ENCODE measurements at regions not wholly inside any gene's neighbourhood (a gene's known extent, or its start where the extent isn't known, plus 50 kb on each side); places are given as distances from the start of the nearest gene placed in this dataset.

DNA sequence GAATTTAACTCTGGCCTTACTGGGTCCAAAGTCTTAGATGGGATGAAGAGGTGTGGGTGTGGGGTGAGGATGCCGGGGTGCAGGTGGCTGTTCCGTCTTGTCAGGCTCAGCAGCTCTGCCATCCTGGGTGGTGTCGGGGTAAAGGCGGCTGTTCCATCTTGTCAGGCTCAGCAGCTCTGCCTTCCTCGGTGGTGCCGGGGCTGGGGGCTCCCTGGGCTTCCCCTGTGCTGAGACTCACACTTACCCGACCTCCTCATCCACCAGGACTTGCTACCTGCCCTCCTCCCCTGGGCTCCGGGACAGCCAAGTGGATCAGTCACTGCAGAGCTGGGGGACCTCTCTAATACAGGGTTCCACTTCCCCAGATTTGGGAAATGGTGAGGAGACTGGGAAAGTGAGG, 244.3 kb upstream of the SHH start:
- no peaks in the 10 kb centered on the region; the same call in 2 of the 3 replicates for H3K36me3 Mint-ChIP-seq (ENCODE audit: low read depth)
- H3K4me3 Mint-ChIP-seq: no peak overlapping the region
- no peak overlapping the region for H3K4me3 ChIP-seq
- H3F3A ChIP-seq (replicated peaks; ENCODE audit: low read depth): peaks cover 8% of the 10 kb centered on the region
- H3K9me3 Mint-ChIP-seq: peaks cover 32% of the 10 kb centered on the region
- H3K27me3 Mint-ChIP-seq (ENCODE audit: insufficient read depth, low read depth, poor library complexity): peaks cover 13% of the 10 kb centered on the region
- H3K27me3 ChIP-seq (ENCODE audit: insufficient read depth): no peaks in the 10 kb centered on the region
- no peak for TF ChIP-seq ZNF114 (CRISPR knock-in tag; IDR thresholded peaks at IDR 0.05)
- no peak overlapping the region for H3K27ac Mint-ChIP-seq
- no peaks in the 10 kb centered on the region for H3K36me3 ChIP-seq (ENCODE audit: insufficient read depth)
- no peak for ATAC-seq
- no peak overlapping the region for H2AFZ ChIP-seq
- no peaks in the 10 kb centered on the region for H3K79me2 ChIP-seq (replicated peaks; ENCODE audit: insufficient read depth)
- H3K27ac ChIP-seq (ENCODE audit: low read depth): no peak overlapping the region
- H4K20me1 ChIP-seq (replicated peaks; ENCODE audit: insufficient read depth): no peaks in the 10 kb centered on the region
- no peak for DNase-seq (ENCODE audit: low spot score)
- H3K4me1 ChIP-seq (ENCODE audit: insufficient read depth): no peaks in the 10 kb centered on the region
- H3K9me2 ChIP-seq (ENCODE audit: insufficient read depth): no peaks in the 10 kb centered on the region
- H3K4me1 Mint-ChIP-seq: no peaks in the 10 kb centered on the region; the same call in 2 of the 3 replicates
- H3K4me2 ChIP-seq: no peak overlapping the region

DNA sequence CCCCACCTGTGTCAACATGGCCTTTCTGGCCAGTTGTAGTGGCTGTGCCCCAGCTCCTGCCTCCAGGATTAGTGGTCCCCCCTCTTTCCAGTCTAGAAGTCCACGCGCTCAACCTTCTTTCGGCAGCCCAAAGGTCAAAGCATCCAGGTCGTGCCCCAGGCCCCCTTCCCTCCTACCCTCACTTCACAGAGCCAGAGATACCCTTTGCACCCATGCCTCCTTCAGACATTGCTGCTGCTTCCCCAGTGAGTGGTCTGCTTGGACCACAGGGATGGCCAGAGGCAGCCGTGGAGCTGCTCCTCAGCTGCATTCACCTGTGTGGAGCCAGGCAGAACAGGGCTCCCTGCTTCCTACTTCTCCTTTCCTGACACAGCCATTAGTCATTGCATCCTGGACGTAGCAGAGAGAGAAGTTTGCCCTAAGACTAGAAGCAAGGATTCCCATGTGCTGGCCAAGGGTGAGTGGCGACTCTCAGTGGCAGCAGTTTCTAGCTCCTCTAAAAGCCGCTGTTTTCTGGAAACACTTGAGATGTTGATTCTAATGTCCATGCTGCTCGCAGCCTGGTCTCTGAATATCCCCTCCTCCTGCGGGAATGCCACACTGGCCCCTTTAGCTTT, 243.1 kb upstream of the SHH start:
- Mint-ChIP-seq H3K36me3 (ENCODE audit: low read depth) (no peaks in the 10 kb centered on the region; the same call in 2 of the 3 replicates), H3K4me3 (no peak overlapping the region), H3K4me1 (no peaks in the 10 kb centered on the region; the same call in 2 of the 3 replicates), H3K9me3 (peaks cover 23% of the 10 kb centered on the region), H3K27me3 (ENCODE audit: insufficient read depth, low read depth, poor library complexity) (peaks cover 7% of the 10 kb centered on the region), H3K27ac (no peak overlapping the region; the same call in 1 of the 2 replicates)
- Histone ChIP-seq H3K36me3 (ENCODE audit: insufficient read depth) (no peaks in the 10 kb centered on the region), H4K20me1 (replicated peaks; ENCODE audit: insufficient read depth) (no peaks in the 10 kb centered on the region), H3K27ac (ENCODE audit: low read depth) (no peak overlapping the region), H3K9me2 (ENCODE audit: insufficient read depth) (no peaks in the 10 kb centered on the region), H3K27me3 (ENCODE audit: insufficient read depth) (no peaks in the 10 kb centered on the region), H3F3A (replicated peaks; ENCODE audit: low read depth) (no peaks in the 10 kb centered on the region), H3K79me2 (replicated peaks; ENCODE audit: insufficient read depth) (no peaks in the 10 kb centered on the region), H3K4me2 (no peak overlapping the region), H3K4me3 (no peak overlapping the region), H3K4me1 (ENCODE audit: insufficient read depth) (no peaks in the 10 kb centered on the region), H2AFZ (no peak overlapping the region)
- DNase-seq (ENCODE audit: low spot score): no peak
- ATAC-seq: no peak
- no peak for TF ChIP-seq ZNF114 (CRISPR knock-in tag; IDR thresholded peaks at IDR 0.05)
- TF ChIP-seq CREB1 (CRISPR knock-in tag; IDR thresholded peaks at IDR 0.05; ENCODE audit: low read depth): no peak
- TF ChIP-seq EZH2phosphoT487 (IDR thresholded peaks at IDR 0.05; ENCODE audit: unreplicated experiment): no peak
- TF ChIP-seq JUNB (IDR thresholded peaks at IDR 0.05; ENCODE audit: unreplicated experiment): no peak
- TF ChIP-seq NANOG (IDR thresholded peaks at IDR 0.05; ENCODE audit: borderline replicate concordance): no peak
- TF ChIP-seq, protein P1, sequence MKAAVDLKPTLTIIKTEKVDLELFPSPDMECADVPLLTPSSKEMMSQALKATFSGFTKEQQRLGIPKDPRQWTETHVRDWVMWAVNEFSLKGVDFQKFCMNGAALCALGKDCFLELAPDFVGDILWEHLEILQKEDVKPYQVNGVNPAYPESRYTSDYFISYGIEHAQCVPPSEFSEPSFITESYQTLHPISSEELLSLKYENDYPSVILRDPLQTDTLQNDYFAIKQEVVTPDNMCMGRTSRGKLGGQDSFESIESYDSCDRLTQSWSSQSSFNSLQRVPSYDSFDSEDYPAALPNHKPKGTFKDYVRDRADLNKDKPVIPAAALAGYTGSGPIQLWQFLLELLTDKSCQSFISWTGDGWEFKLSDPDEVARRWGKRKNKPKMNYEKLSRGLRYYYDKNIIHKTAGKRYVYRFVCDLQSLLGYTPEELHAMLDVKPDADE (IDR thresholded peaks at IDR 0.05): no peak
- TF ChIP-seq, protein P2, sequence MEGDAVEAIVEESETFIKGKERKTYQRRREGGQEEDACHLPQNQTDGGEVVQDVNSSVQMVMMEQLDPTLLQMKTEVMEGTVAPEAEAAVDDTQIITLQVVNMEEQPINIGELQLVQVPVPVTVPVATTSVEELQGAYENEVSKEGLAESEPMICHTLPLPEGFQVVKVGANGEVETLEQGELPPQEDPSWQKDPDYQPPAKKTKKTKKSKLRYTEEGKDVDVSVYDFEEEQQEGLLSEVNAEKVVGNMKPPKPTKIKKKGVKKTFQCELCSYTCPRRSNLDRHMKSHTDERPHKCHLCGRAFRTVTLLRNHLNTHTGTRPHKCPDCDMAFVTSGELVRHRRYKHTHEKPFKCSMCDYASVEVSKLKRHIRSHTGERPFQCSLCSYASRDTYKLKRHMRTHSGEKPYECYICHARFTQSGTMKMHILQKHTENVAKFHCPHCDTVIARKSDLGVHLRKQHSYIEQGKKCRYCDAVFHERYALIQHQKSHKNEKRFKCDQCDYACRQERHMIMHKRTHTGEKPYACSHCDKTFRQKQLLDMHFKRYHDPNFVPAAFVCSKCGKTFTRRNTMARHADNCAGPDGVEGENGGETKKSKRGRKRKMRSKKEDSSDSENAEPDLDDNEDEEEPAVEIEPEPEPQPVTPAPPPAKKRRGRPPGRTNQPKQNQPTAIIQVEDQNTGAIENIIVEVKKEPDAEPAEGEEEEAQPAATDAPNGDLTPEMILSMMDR (conservative IDR thresholded peaks at IDR 0.05; ENCODE audit: low read depth in 2 of 2): no peak
- TF ChIP-seq ZNF331 (CRISPR knock-in tag; IDR thresholded peaks at IDR 0.05; ENCODE audit: low read depth): no peak
- TF ChIP-seq EZH2 (IDR thresholded peaks at IDR 0.05; ENCODE audit: low read depth, unreplicated experiment): no peak
- TF ChIP-seq, protein P3, sequence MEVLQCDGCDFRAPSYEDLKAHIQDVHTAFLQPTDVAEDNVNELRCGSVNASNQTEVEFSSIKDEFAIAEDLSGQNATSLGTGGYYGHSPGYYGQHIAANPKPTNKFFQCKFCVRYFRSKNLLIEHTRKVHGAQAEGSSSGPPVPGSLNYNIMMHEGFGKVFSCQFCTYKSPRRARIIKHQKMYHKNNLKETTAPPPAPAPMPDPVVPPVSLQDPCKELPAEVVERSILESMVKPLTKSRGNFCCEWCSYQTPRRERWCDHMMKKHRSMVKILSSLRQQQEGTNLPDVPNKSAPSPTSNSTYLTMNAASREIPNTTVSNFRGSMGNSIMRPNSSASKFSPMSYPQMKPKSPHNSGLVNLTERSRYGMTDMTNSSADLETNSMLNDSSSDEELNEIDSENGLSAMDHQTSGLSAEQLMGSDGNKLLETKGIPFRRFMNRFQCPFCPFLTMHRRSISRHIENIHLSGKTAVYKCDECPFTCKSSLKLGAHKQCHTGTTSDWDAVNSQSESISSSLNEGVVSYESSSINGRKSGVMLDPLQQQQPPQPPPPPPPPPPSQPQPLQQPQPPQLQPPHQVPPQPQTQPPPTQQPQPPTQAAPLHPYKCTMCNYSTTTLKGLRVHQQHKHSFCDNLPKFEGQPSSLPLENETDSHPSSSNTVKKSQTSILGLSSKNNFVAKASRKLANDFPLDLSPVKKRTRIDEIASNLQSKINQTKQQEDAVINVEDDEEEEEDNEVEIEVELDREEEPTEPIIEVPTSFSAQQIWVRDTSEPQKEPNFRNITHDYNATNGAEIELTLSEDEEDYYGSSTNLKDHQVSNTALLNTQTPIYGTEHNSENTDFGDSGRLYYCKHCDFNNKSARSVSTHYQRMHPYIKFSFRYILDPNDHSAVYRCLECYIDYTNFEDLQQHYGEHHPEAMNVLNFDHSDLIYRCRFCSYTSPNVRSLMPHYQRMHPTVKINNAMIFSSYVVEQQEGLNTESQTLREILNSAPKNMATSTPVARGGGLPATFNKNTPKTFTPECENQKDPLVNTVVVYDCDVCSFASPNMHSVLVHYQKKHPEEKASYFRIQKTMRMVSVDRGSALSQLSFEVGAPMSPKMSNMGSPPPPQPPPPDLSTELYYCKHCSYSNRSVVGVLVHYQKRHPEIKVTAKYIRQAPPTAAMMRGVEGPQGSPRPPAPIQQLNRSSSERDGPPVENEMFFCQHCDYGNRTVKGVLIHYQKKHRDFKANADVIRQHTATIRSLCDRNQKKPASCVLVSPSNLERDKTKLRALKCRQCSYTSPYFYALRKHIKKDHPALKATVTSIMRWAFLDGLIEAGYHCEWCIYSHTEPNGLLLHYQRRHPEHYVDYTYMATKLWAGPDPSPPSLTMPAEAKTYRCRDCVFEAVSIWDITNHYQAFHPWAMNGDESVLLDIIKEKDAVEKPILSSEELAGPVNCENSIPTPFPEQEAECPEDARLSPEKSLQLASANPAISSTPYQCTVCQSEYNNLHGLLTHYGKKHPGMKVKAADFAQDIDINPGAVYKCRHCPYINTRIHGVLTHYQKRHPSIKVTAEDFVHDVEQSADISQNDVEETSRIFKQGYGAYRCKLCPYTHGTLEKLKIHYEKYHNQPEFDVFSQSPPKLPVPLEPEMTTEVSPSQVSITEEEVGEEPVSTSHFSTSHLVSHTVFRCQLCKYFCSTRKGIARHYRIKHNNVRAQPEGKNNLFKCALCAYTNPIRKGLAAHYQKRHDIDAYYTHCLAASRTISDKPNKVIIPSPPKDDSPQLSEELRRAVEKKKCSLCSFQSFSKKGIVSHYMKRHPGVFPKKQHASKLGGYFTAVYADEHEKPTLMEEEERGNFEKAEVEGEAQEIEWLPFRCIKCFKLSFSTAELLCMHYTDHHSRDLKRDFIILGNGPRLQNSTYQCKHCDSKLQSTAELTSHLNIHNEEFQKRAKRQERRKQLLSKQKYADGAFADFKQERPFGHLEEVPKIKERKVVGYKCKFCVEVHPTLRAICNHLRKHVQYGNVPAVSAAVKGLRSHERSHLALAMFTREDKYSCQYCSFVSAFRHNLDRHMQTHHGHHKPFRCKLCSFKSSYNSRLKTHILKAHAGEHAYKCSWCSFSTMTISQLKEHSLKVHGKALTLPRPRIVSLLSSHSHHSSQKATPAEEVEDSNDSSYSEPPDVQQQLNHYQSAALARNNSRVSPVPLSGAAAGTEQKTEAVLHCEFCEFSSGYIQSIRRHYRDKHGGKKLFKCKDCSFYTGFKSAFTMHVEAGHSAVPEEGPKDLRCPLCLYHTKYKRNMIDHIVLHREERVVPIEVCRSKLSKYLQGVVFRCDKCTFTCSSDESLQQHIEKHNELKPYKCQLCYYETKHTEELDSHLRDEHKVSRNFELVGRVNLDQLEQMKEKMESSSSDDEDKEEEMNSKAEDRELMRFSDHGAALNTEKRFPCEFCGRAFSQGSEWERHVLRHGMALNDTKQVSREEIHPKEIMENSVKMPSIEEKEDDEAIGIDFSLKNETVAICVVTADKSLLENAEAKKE (CRISPR knock-in tag; IDR thresholded peaks at IDR 0.05): no peak

All from GM23338 (cell line).